K562 (cell line): ENCODE measurements at regions not wholly inside any gene's neighbourhood (a gene's known extent, or its start where the extent isn't known, plus 50 kb on each side); places are given as distances from the start of the nearest gene placed in this dataset.

Experiments
- ATAC-seq: fragments of 200-7000 bp; cut with Tn5 transposase; 3 replicates; pipeline ENCODE4 v1.9.1; 2020; ENCODE audit warnings: moderate library complexity
- BruUV-seq: library from RNA; stranded (reverse); fragments of 400-500 nt; replicated peaks from 2 replicates; lab custom pipeline; 2021; lab: Mats Ljungman, UMichigan
- CTCF ChIA-PET: fragments of 300-600 bp; formaldehyde crosslinking; extraction: SDS; loops from one replicate; lab custom pipeline; 2021; ENCODE audit warnings: low intra/inter-chr PET ratio; lab: Yijun Ruan, JAX
- POLR2A ChIA-PET: fragments of 300-600, 350-650 bp; sonication (Branson Sonifier 250); formaldehyde crosslinking; extraction: SDS; loops from one replicate; lab custom pipeline; 2021; ENCODE audit warnings: antibody characterized with exemption, inconsistent platforms; lab: Yijun Ruan, JAX
- DNase-seq, 4 experiments: peaks; one replicate each; pipeline versions ENCODE4 v3.0.0 to v3.0.0-alpha.2; 2011 to 2018; ENCODE audit warnings: low spot score in 3 of 4, mixed read lengths in 3 of 4; ENCODE audit errors: extremely low read depth in 1 of 4
- FAIRE-seq: peaks from 2 replicates; lab custom pipeline; 2011; peaks lifted over from hg19 to GRCh38; lab: Jason Lieb, UNC
- H2AFZ ChIP-seq: 2 replicates; pipeline ENCODE4 v1.6.0; 2011; ENCODE audit warnings: low read depth, low read length, control low read depth, inconsistent platforms
- H3K27ac ChIP-seq: fragments of 200-600 bp; 3 replicates; pipeline ENCODE4 v1.8.0; 2011; ENCODE audit warnings: low read depth, mild to moderate bottlenecking, control low read depth, inconsistent platforms, low read length, moderate library complexity, mixed read lengths; ENCODE audit errors: extremely low read depth
- H3K27me3 ChIP-seq, 2 experiments: fragments of 300-600 bp in 1 of 2; 2 replicates in 1 of 2; 3 replicates in 1 of 2; pipeline versions ENCODE4 v1.6.0 to v1.8.0; 2011; ENCODE audit warnings: inconsistent platforms in 2 of 2, low read length in 2 of 2, mild to moderate bottlenecking in 1 of 2, mixed read lengths in 1 of 2, moderate library complexity in 1 of 2; ENCODE audit not compliant: control insufficient read depth in 2 of 2, insufficient read depth in 2 of 2
- H3K36me3 ChIP-seq: fragments of 300-600 bp; 3 replicates; pipeline ENCODE4 v1.8.0; 2011; ENCODE audit warnings: mild to moderate bottlenecking, low read length, inconsistent platforms; ENCODE audit not compliant: control insufficient read depth, insufficient read depth
- H3K4me1 ChIP-seq, 2 experiments: fragments of 200-600 bp in 1 of 2; replicated peaks in 1 of 2; 2 replicates in 1 of 2; 3 replicates in 1 of 2; pipeline versions ENCODE4 v1.5.1 to v1.8.0; 2011; ENCODE audit warnings: inconsistent platforms in 2 of 2, low read length in 2 of 2, mild to moderate bottlenecking in 1 of 2, mixed read lengths in 1 of 2, moderate library complexity in 1 of 2; ENCODE audit not compliant: control insufficient read depth in 2 of 2, insufficient read depth in 2 of 2
- H3K4me2 ChIP-seq: 2 replicates; pipeline ENCODE4 v1.6.1; 2011; ENCODE audit warnings: low read length, control low read depth, inconsistent platforms, mixed read lengths; ENCODE audit not compliant: insufficient read depth
- H3K4me3 ChIP-seq: fragments of 200-600 bp; sonication (generic), shearing (Covaris generic); 2 replicates; pipeline ENCODE4 v1.5.1; 2016; ENCODE audit warnings: control low read depth, inconsistent platforms
- H3K79me2 ChIP-seq: fragments of 200-600 bp; 3 replicates; pipeline ENCODE4 v1.8.0; 2011; ENCODE audit warnings: low read length, inconsistent platforms; ENCODE audit not compliant: control insufficient read depth, insufficient read depth
- H3K9ac ChIP-seq, 2 experiments: 2 replicates each; pipeline versions ENCODE4 v1.6.0 to v1.6.1; 2011; ENCODE audit warnings: low read depth in 2 of 2, low read length in 2 of 2, control low read depth in 1 of 2, inconsistent platforms in 1 of 2, mild to moderate bottlenecking in 1 of 2, mixed read lengths in 1 of 2; ENCODE audit not compliant: insufficient read depth in 1 of 2
- H3K9me1 ChIP-seq: one replicate; pipeline ENCODE4 v1.6.0; 2011; ENCODE audit warnings: inconsistent platforms, mild to moderate bottlenecking, low read length, moderate library complexity; ENCODE audit not compliant: control insufficient read depth, insufficient read depth
- H3K9me3 ChIP-seq: replicated peaks from 2 replicates; pipeline ENCODE4 v1.5.1; 2011; ENCODE audit warnings: low read depth, low read length, inconsistent platforms; ENCODE audit not compliant: control insufficient read depth, insufficient read depth
- H4K20me1 ChIP-seq: replicated peaks from 2 replicates; pipeline ENCODE4 v1.6.1; 2011; ENCODE audit warnings: low read length, inconsistent platforms, mixed read lengths; ENCODE audit not compliant: control insufficient read depth, insufficient read depth
- MEIS2 ChIP-seq: fragments of 450-650 bp; IDR thresholded peaks from 2 replicates; pipeline ENCODE4 v1.6.1; 2014; ENCODE audit warnings: mild to moderate bottlenecking; ENCODE audit not compliant: partially characterized antibody
- NFATC3 ChIP-seq: fragments of 450-650 bp; IDR thresholded peaks from 2 replicates; pipeline ENCODE4 v1.6.1; 2017; ENCODE audit warnings: mild to moderate bottlenecking
- PBX2 ChIP-seq, 2 experiments: IDR thresholded peaks in 1 of 2; conservative IDR thresholded peaks in 1 of 2; 2 replicates each; pipeline ENCODE4 v1.6.1; 2016; ENCODE audit warnings: low read depth in 2 of 2, mild to moderate bottlenecking in 1 of 2, missing compliant biosample characterization in 1 of 2, missing genetic modification characterization in 1 of 2, moderate library complexity in 1 of 2
- SMARCA4 ChIP-seq: fragments of 450-650 bp; IDR thresholded peaks from 2 replicates; pipeline ENCODE4 v1.6.1; 2016
- ZSCAN32 ChIP-seq: fragments of 450-650 bp; formaldehyde crosslinking; IDR thresholded peaks from 2 replicates; pipeline ENCODE4 v1.4.0; 2020; ENCODE audit warnings: mild to moderate bottlenecking, moderate library complexity
- WGBS: fragments of 100-300 bp; shearing (Covaris generic); methylation state at CpG from one replicate; pipeline ENCODE4 v1.1.6; 2016; ENCODE audit warnings: low coverage, mixed read lengths; ENCODE audit not compliant: insufficient coverage; ENCODE audit errors: missing lambda C conversion rate; 5-methylcytosine and 5-hydroxymethylcytosine counted together
- in situ Hi-C: fragments of 300-500 bp; cut with MboI; formaldehyde crosslinking; loops from 4 replicates; pipeline ENCODE4 v1.15.0; 2018; ENCODE audit warnings: inconsistent platforms, mixed read lengths
- intact Hi-C: fragments of 100-400 bp; cut with micrococcal nuclease; formaldehyde crosslinking; loops from 2 replicates; pipeline ENCODE4 v1.14.2; 2022
- TF ChIP-seq, protein P1 (sequence below): fragments of 450-650 bp; IDR thresholded peaks from 2 replicates; pipeline ENCODE4 v1.6.1; 2016; ENCODE audit warnings: low read depth

GRCh38 chr4:127045861-127046260 lies 586.9 kb upstream of the INTU start (continued):
- TF ChIP-seq, protein P1, sequence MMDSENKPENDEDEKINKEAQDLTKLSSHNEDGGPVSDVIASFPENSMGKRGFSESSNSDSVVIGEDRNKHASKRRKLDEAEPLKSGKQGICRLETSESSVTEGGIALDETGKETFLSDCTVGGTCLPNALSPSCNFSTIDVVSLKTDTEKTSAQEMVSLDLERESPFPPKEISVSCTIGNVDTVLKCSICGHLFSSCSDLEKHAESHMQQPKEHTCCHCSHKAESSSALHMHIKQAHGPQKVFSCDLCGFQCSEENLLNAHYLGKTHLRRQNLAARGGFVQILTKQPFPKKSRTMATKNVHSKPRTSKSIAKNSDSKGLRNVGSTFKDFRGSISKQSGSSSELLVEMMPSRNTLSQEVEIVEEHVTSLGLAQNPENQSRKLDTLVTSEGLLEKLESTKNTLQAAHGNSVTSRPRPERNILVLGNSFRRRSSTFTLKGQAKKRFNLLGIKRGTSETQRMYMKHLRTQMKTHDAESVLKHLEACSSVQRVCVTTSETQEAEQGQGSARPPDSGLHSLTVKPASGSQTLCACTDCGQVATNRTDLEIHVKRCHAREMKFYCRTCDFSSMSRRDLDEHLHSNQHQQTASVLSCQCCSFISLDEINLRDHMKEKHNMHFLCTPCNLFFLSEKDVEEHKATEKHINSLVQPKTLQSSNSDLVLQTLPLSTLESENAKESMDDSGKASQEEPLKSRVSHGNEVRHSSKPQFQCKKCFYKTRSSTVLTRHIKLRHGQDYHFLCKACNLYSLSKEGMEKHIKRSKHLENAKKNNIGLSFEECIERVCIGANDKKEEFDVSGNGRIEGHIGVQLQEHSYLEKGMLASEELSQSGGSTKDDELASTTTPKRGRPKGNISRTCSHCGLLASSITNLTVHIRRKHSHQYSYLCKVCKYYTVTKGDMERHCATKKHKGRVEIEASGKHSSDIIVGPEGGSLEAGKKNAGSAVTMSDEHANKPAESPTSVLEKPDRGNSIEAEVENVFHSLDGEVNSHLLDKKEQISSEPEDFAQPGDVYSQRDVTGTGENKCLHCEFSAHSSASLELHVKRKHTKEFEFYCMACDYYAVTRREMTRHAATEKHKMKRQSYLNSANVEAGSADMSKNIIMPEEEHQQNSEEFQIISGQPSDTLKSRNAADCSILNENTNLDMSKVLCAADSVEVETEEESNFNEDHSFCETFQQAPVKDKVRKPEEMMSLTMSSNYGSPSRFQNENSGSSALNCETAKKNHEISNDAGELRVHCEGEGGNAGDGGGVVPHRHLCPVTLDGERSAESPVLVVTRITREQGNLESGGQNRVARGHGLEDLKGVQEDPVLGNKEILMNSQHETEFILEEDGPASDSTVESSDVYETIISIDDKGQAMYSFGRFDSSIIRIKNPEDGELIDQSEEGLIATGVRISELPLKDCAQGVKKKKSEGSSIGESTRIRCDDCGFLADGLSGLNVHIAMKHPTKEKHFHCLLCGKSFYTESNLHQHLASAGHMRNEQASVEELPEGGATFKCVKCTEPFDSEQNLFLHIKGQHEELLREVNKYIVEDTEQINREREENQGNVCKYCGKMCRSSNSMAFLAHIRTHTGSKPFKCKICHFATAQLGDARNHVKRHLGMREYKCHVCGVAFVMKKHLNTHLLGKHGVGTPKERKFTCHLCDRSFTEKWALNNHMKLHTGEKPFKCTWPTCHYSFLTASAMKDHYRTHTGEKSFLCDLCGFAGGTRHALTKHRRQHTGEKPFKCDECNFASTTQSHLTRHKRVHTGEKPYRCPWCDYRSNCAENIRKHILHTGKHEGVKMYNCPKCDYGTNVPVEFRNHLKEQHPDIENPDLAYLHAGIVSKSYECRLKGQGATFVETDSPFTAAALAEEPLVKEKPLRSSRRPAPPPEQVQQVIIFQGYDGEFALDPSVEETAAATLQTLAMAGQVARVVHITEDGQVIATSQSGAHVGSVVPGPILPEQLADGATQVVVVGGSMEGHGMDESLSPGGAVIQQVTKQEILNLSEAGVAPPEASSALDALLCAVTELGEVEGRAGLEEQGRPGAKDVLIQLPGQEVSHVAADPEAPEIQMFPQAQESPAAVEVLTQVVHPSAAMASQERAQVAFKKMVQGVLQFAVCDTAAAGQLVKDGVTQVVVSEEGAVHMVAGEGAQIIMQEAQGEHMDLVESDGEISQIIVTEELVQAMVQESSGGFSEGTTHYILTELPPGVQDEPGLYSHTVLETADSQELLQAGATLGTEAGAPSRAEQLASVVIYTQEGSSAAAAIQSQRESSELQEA, result no peak

GRCh38 chr4:127047930-127048329 lies 584.8 kb upstream of the INTU start:
- no peak for DNase-seq
- no peak for FAIRE-seq
- POLR2A ChIA-PET, result no interaction called here
- H3K4me2 ChIP-seq, result no peak overlapping the region
- no peak overlapping the region for H3K4me3 ChIP-seq
- no peaks in the 10 kb centered on the region for H3K9me1 ChIP-seq
- no peak overlapping the region for H3K27ac ChIP-seq
- no peaks in the 10 kb centered on the region for H3K9me3 ChIP-seq
- no peaks in the 10 kb centered on the region for H3K36me3 ChIP-seq
- BruUV-seq, result no TSS peak
- in situ Hi-C loops, result no loop called here
- TF ChIP-seq SMARCA4, result no peak
- TF ChIP-seq NFATC3, result no peak
- peak; percentile 74 for TF ChIP-seq MEIS2
- TF ChIP-seq PBX2 (CRISPR knock-in tag; IDR thresholded peaks at IDR 0.05; ENCODE audit: low read depth), result no peak
- TF ChIP-seq PBX2 (tag; conservative IDR thresholded peaks at IDR 0.05; ENCODE audit: low read depth), result 0 out of 2 replicates have a peak, but pooled peaks have one; percentile 40
- TF ChIP-seq ZSCAN32 (CRISPR knock-in tag), result no peak
- TF ChIP-seq, all 486 proteins: peak for 2
- H4K20me1 ChIP-seq, result no peaks in the 10 kb centered on the region
- no peak overlapping the region for H2AFZ ChIP-seq
- ATAC-seq, result no peak
- H3K27me3 ChIP-seq, result no peaks in the 10 kb centered on the region
- 25% methylated on average over 1 of the region's 1 CpG for WGBS
- H3K4me1 ChIP-seq, result no peaks in the 10 kb centered on the region
- intact Hi-C loops, result no loop called here
- no peaks in the 10 kb centered on the region for H3K79me2 ChIP-seq
- H3K9ac ChIP-seq, result no peak overlapping the region
- CTCF ChIA-PET, result no interaction called here
